PC-9 (cell line): ENCODE measurements at regions not wholly inside any gene's neighbourhood (a gene's known extent, or its start where the extent isn't known, plus 50 kb on each side); places are given as distances from the start of the nearest gene placed in this dataset.

Experiments used
- BruUV-seq: library from RNA; stranded (reverse); fragments of 400-500 nt; replicated peaks from 2 replicates; lab custom pipeline; 2021; lab: Mats Ljungman, UMichigan
- CTCF ChIA-PET: fragments of 300-600 bp; sonication (Branson Sonifier 250); formaldehyde crosslinking; loops from one replicate; lab custom pipeline; 2022; ENCODE audit warnings: antibody characterized with exemption; lab: Charles Lee
- POLR2A ChIA-PET: fragments of 300-600 bp; sonication (Branson Sonifier 250); formaldehyde crosslinking; loops from one replicate; lab custom pipeline; 2022; ENCODE audit warnings: antibody characterized with exemption; ENCODE audit not compliant: unreplicated experiment; lab: Charles Lee
- DNase-seq, 2 experiments: peaks; one replicate each; pipeline versions ENCODE4 v3.0.0 to v3.0.0-alpha.2; 2015 to 2022; ENCODE audit warnings: mixed read lengths in 1 of 2
- H2AFZ ChIP-seq: fragments of 200-600 bp; sonication (generic); 2 replicates; pipeline ENCODE4 v1.8.1; 2017; ENCODE audit warnings: antibody characterized with exemption
- H3F3A ChIP-seq: fragments of 200-600 bp; sonication (generic); 2 replicates; pipeline ENCODE4 v1.8.1; 2017; ENCODE audit warnings: antibody characterized with exemption, mild to moderate bottlenecking, low read depth; ENCODE audit not compliant: insufficient read depth
- H3K27ac ChIP-seq: fragments of 200-600 bp; sonication (generic); 2 replicates; pipeline ENCODE4 v1.6.1; 2016; ENCODE audit warnings: mixed run types
- H3K27me3 ChIP-seq: fragments of 200-600 bp; sonication (generic); 2 replicates; pipeline ENCODE4 v1.6.1; 2016; ENCODE audit warnings: low read depth, mixed run types; ENCODE audit not compliant: insufficient read depth
- H3K36me3 ChIP-seq: fragments of 200-600 bp; sonication (generic); 2 replicates; pipeline ENCODE4 v1.6.1; 2016; ENCODE audit warnings: low read depth, mixed run types
- H3K4me1 ChIP-seq: fragments of 200-600 bp; sonication (generic); replicated peaks from 2 replicates; pipeline ENCODE4 v1.6.1; 2016; ENCODE audit warnings: mixed run types; ENCODE audit not compliant: insufficient read depth
- H3K4me2 ChIP-seq: fragments of 200-600 bp; sonication (generic); 2 replicates; pipeline ENCODE4 v1.6.1; 2017; ENCODE audit warnings: mixed run types
- H3K4me3 ChIP-seq: fragments of 200-600 bp; sonication (generic); 2 replicates; pipeline ENCODE4 v1.6.1; 2016; ENCODE audit warnings: mixed run types
- H3K79me2 ChIP-seq: fragments of 200-600 bp; sonication (generic); 2 replicates; pipeline ENCODE4 v1.6.1; 2017; ENCODE audit warnings: low read depth, mixed run types
- H3K9me2 ChIP-seq: fragments of 200-600 bp; sonication (generic); 2 replicates; pipeline ENCODE4 v1.8.1; 2017; ENCODE audit warnings: mild to moderate bottlenecking; ENCODE audit not compliant: insufficient read depth
- H3K9me3 ChIP-seq: fragments of 200-600 bp; sonication (generic); 2 replicates; pipeline ENCODE4 v1.8.1; 2016; ENCODE audit warnings: low read depth; ENCODE audit not compliant: insufficient read depth
- H4K20me1 ChIP-seq: fragments of 200-600 bp; sonication (generic); 2 replicates; pipeline ENCODE4 v1.8.1; 2017; ENCODE audit not compliant: insufficient read depth
- CTCF ChIP-seq: fragments of 200-600 bp; sonication (generic); conservative IDR thresholded peaks from 2 replicates; pipeline ENCODE4 v1.6.1; 2017; ENCODE audit warnings: mixed run types, antibody characterized with exemption, mild to moderate bottlenecking, moderate library complexity
- EZH2 ChIP-seq: fragments of 200-600 bp; sonication (generic); IDR thresholded peaks from 2 replicates; pipeline ENCODE4 v1.8.0; 2017; ENCODE audit warnings: antibody characterized with exemption, low read depth
- intact Hi-C: fragments of 100-400 bp; cut with micrococcal nuclease; formaldehyde crosslinking; loops from one replicate; pipeline ENCODE4 v1.10.0; 2022; ENCODE audit not compliant: unreplicated experiment

- ChIA-PET CTCF (interaction anchor here (0.6 to 2.1 kb wide), 15 partner anchors 11 to 1131 kb away, joined by 3 to 19 read pairs (median 8); no protein-coding TSS in a partner anchor), POLR2A (interaction anchor here (0.5 to 1.6 kb wide), 14 partner anchors 17 to 606 kb away, joined by 3 to 36 read pairs (median 8); partner anchors contain the start of gene GPC1)
- DNase-seq, result no peak
- Histone ChIP-seq H3K79me2 (no peaks in the 10 kb centered on the region), H3K27ac (no peak overlapping the region), H3K4me2 (peak overlapping the region; percentile 59), H3K36me3 (no peaks in the 10 kb centered on the region), H4K20me1 (no peaks in the 10 kb centered on the region), H2AFZ (no peak overlapping the region), H3K4me3 (peak overlapping the region; percentile 11; the same call in 1 of the 2 replicates), H3K27me3 (no peaks in the 10 kb centered on the region), H3K9me3 (peaks cover 6% of the 10 kb centered on the region; the same call in 1 of the 2 replicates), H3K9me2 (no peaks in the 10 kb centered on the region), H3K4me1 (peaks cover 12% of the 10 kb centered on the region; the same call in 1 of the 2 replicates), H3F3A (peaks cover 21% of the 10 kb centered on the region; the same call in 1 of the 2 replicates)
- intact Hi-C loops, result loop anchor here (1.0 to 2.0 kb wide), 12 partner anchors 17 to 327 kb away; partner anchors contain the start of gene DUSP28
- BruUV-seq, result no TSS peak
- TF ChIP-seq CTCF (no peak), EZH2 (no peak)
These were observed 93.5 kb upstream of the OTOS start for GRCh38 chr2:240233885-240234502.

GRCh38 chr2:240234503-240234951 lies 94.1 kb upstream of the OTOS start:
- no peak overlapping the region for H2AFZ ChIP-seq
- H3K79me2 ChIP-seq, result no peaks in the 10 kb centered on the region
- no peak overlapping the region for H3K4me3 ChIP-seq
- no peaks in the 10 kb centered on the region for H3K9me2 ChIP-seq
- TF ChIP-seq CTCF, result no peak
- 0 out of 2 replicates have a peak overlapping the region, but pooled peaks have one; percentile 59 for H3K4me2 ChIP-seq
- DNase-seq, result no peak
- intact Hi-C loops, result no loop called here
- BruUV-seq, result no TSS peak
- peaks cover under 1% of the 10 kb centered on the region; the same call in 1 of the 2 replicates for H3K9me3 ChIP-seq
- ChIA-PET CTCF (interaction anchor here (0.6 kb wide), 2 partner anchors 70 to 1130 kb away, joined by 3 to 4 read pairs; no protein-coding TSS in a partner anchor), POLR2A (interaction anchor here (1.3 kb wide), 1 partner anchor 201 kb away, joined by 17 read pairs; the partner anchor contains the start of gene GPC1)
- H4K20me1 ChIP-seq, result no peaks in the 10 kb centered on the region
- H3K36me3 ChIP-seq, result no peaks in the 10 kb centered on the region
- H3F3A ChIP-seq, result peaks cover 21% of the 10 kb centered on the region; the same call in 1 of the 2 replicates
- no peak overlapping the region for H3K27ac ChIP-seq
- H3K27me3 ChIP-seq, result no peaks in the 10 kb centered on the region
- H3K4me1 ChIP-seq, result peaks cover 12% of the 10 kb centered on the region; the same call in 1 of the 2 replicates

GRCh38 chr2:240235149-240235803 lies 94.8 kb upstream of the OTOS start:
- no peak overlapping the region for H3K4me3 ChIP-seq
- no peak for DNase-seq
- POLR2A ChIA-PET, result interaction anchor here (0.7 kb wide), 1 partner anchor 20 kb away, joined by 4 read pairs; no protein-coding TSS in a partner anchor

More at GRCh38 chr2:240235149-240235803, 94.8 kb upstream of the OTOS start:
- Histone ChIP-seq H2AFZ (no peak overlapping the region), H3K4me2 (no peak overlapping the region), H4K20me1 (no peaks in the 10 kb centered on the region), H3K79me2 (no peaks in the 10 kb centered on the region), H3K27ac (no peak overlapping the region), H3K27me3 (no peaks in the 10 kb centered on the region), H3K36me3 (no peaks in the 10 kb centered on the region), H3K4me1 (peaks cover 12% of the 10 kb centered on the region; the same call in 1 of the 2 replicates), H3K9me3 (no peaks in the 10 kb centered on the region), H3K9me2 (no peaks in the 10 kb centered on the region), H3F3A (peaks cover 21% of the 10 kb centered on the region; the same call in 1 of the 2 replicates)
- CTCF ChIA-PET, result no interaction called here
- no TSS peak for BruUV-seq
- TF ChIP-seq CTCF (no peak), EZH2 (no peak)
- intact Hi-C loops, result no loop called here
